HK-2 (cell line): ENCODE measurements at regions not wholly inside any gene's neighbourhood (a gene's known extent, or its start where the extent isn't known, plus 50 kb on each side); places are given as distances from the start of the nearest gene placed in this dataset.

Experiments used
- DNase-seq: peaks from one replicate; pipeline ENCODE4 v3.0.0-alpha.2; 2018; ENCODE audit not compliant: unreplicated experiment

- no peak for DNase-seq
Observed at GRCh38 chr10:83663918-83664317, 475.4 kb upstream of the GHITM start.

GRCh38 chr10:83666762-83667161 lies 472.5 kb upstream of the GHITM start:
- DNase-seq = no peak

- no peak for DNase-seq
Observed at GRCh38 chr10:83667594-83667993, 471.7 kb upstream of the GHITM start.

GRCh38 chr10:83673316-83673715 lies 466.0 kb upstream of the GHITM start:
- no peak for DNase-seq

GRCh38 chr10:83677795-83678194 lies 461.5 kb upstream of the GHITM start:
- DNase-seq = no peak

GRCh38 chr10:83678850-83679249 lies 460.5 kb upstream of the GHITM start:
- no peak for DNase-seq

GRCh38 chr10:83680470-83680891 lies 458.8 kb upstream of the GHITM start:
- no peak for DNase-seq

- no peak for DNase-seq
Observed at GRCh38 chr10:83682414-83682813, 456.9 kb upstream of the GHITM start.

GRCh38 chr10:83685458-83685857 lies 453.9 kb upstream of the GHITM start:
- no peak for DNase-seq

GRCh38 chr10:83691791-83692596 lies 447.3 kb upstream of the GHITM start:
- no peak for DNase-seq

- DNase-seq = no peak
Observed at GRCh38 chr10:83698899-83699298, 440.4 kb upstream of the GHITM start.

GRCh38 chr10:83701799-83702198 lies 437.5 kb upstream of the GHITM start:
- DNase-seq = no peak

GRCh38 chr10:83702731-83703130 lies 436.6 kb upstream of the GHITM start:
- no peak for DNase-seq

- DNase-seq = no peak
Observed at GRCh38 chr10:83706120-83706519, 433.2 kb upstream of the GHITM start.

GRCh38 chr10:83706952-83707582 lies 432.2 kb upstream of the GHITM start:
- DNase-seq = no peak

GRCh38 chr10:83713423-83713822 lies 425.9 kb upstream of the GHITM start:
- DNase-seq = no peak

GRCh38 chr10:83723080-83723479 lies 416.2 kb upstream of the GHITM start:
- no peak for DNase-seq

- DNase-seq = no peak
Observed at GRCh38 chr10:83724471-83725241, 414.7 kb upstream of the GHITM start.

- DNase-seq = no peak
Observed at GRCh38 chr10:83725567-83725966, 413.7 kb upstream of the GHITM start.

- no peak for DNase-seq
Observed at GRCh38 chr10:83734278-83734677, 405.0 kb upstream of the GHITM start.

GRCh38 chr10:83736008-83736407 lies 403.3 kb upstream of the GHITM start:
- DNase-seq = no peak

- DNase-seq = no peak
Observed at GRCh38 chr10:83750604-83751003, 388.7 kb upstream of the GHITM start.

GRCh38 chr10:83753490-83753889 lies 385.8 kb upstream of the GHITM start:
- no peak for DNase-seq
